B cell (primary cell): ENCODE measurements at regions not wholly inside any gene's neighbourhood (a gene's known extent, or its start where the extent isn't known, plus 50 kb on each side); places are given as distances from the start of the nearest gene placed in this dataset.

Experiments used
- ATAC-seq: fragments of 200-7000 bp; cut with Tn5 transposase; one replicate; pipeline ENCODE4 v1.10.0; 2021; ENCODE audit warnings: low read depth, mild to moderate bottlenecking, moderate number of reproducible peaks, moderate library complexity
- CTCF ChIA-PET: fragments of 350-600 bp; sonication (Branson Sonifier 250); formaldehyde crosslinking; loops from one replicate; lab custom pipeline; 2021; ENCODE audit warnings: antibody characterized with exemption, inconsistent platforms; lab: Charles Lee
- POLR2A ChIA-PET: fragments of 350-600 bp; sonication (Branson Sonifier 250); formaldehyde crosslinking; loops from one replicate; lab custom pipeline; 2021; ENCODE audit warnings: antibody characterized with exemption; lab: Charles Lee
- DNase-seq: peaks from one replicate; pipeline ENCODE4 v3.0.0; 2013
- H2AFZ ChIP-seq: 2 replicates; pipeline ENCODE4 v1.6.1; 2012; ENCODE audit warnings: mild to moderate bottlenecking, low read depth, low read length; ENCODE audit not compliant: insufficient read depth, poor library complexity, severe bottlenecking
- H3K27ac ChIP-seq, 2 donors: 1 replicate in 1 of 2; 2 replicates in 1 of 2; pipeline ENCODE4 v1.5.1; 2012 to 2013; ENCODE audit warnings: low read length in 2 of 2, mild to moderate bottlenecking in 2 of 2, moderate library complexity in 1 of 2
- H3K27me3 ChIP-seq, 4 experiments: fragments of 200-600 bp in 1 of 4; sonication (generic) in 1 of 4; replicated peaks in 1 of 4; 1 replicate in 2 of 4; 2 replicates in 2 of 4; pipeline versions ENCODE4 v1.6.1 to v1.7.0; 2013 to 2016; ENCODE audit warnings: low read length in 3 of 4, mild to moderate bottlenecking in 2 of 4, mixed read lengths in 1 of 4, moderate library complexity in 1 of 4; ENCODE audit not compliant: insufficient read depth in 4 of 4, control insufficient read depth in 3 of 4; ENCODE audit errors: control extremely low read depth in 1 of 4
- H3K36me3 ChIP-seq, 2 experiments: replicated peaks in 1 of 2; 1 replicate in 1 of 2; 2 replicates in 1 of 2; pipeline versions ENCODE4 v1.6.1 to v1.7.1; 2013; ENCODE audit warnings: low read length in 1 of 2; ENCODE audit not compliant: insufficient read depth in 2 of 2, control insufficient read depth in 1 of 2; ENCODE audit errors: control extremely low read depth in 1 of 2, extremely low read depth in 1 of 2
- H3K4me1 ChIP-seq, 2 donors: fragments of 200-600 bp in 1 of 2; sonication (generic) in 1 of 2; 1 replicate in 1 of 2; 2 replicates in 1 of 2; pipeline versions ENCODE4 v1.5.1 to v1.6.1; 2013 to 2017; ENCODE audit warnings: low read length in 2 of 2; ENCODE audit not compliant: control insufficient read depth in 2 of 2, insufficient read depth in 2 of 2
- H3K4me2 ChIP-seq: replicated peaks from 2 replicates; pipeline ENCODE3; 2012; ENCODE audit warnings: mild to moderate bottlenecking, low read depth, low read length; ENCODE audit not compliant: poor library complexity, severe bottlenecking
- H3K4me3 ChIP-seq, 5 experiments: fragments of 200-600 bp in 1 of 5; sonication (generic) in 1 of 5; 1 replicate in 3 of 5; 2 replicates in 2 of 5; pipeline versions ENCODE4 v1.5.1 to v1.7.0; 2011 to 2016; ENCODE audit warnings: low read length in 4 of 5, mild to moderate bottlenecking in 4 of 5, low read depth in 2 of 5, control low read depth in 1 of 5, moderate library complexity in 1 of 5; ENCODE audit not compliant: insufficient read depth in 1 of 5; ENCODE audit errors: control extremely low read depth in 1 of 5, extremely low read depth in 1 of 5
- H3K79me2 ChIP-seq: fragments of 200-600 bp; sonication (generic); one replicate; pipeline ENCODE4 v1.6.0; 2016; ENCODE audit warnings: low read length; ENCODE audit not compliant: control insufficient read depth, insufficient read depth
- H3K9ac ChIP-seq: fragments of 200-600 bp; sonication (generic); 2 replicates; pipeline ENCODE4 v1.6.1; 2017; ENCODE audit warnings: mild to moderate bottlenecking, low read length, moderate library complexity
- H3K9me3 ChIP-seq, 3 donors: one replicate each; pipeline versions ENCODE4 v1.6.1 to v1.7.1; 2013; ENCODE audit warnings: low read length in 2 of 3; ENCODE audit not compliant: control insufficient read depth in 2 of 3, insufficient read depth in 1 of 3; ENCODE audit errors: control extremely low read depth in 1 of 3
- H4K20me1 ChIP-seq: 2 replicates; pipeline ENCODE4 v1.6.0; 2012; ENCODE audit warnings: mild to moderate bottlenecking, low read length; ENCODE audit not compliant: insufficient read depth, control insufficient read depth, poor library complexity, severe bottlenecking
- H3K27ac Mint-ChIP-seq: one replicate; pipeline ENCODE4 v1.8.0; 2021; ENCODE audit warnings: mixed read lengths
- H3K27me3 Mint-ChIP-seq: one replicate; pipeline ENCODE4 v1.8.0; 2021; ENCODE audit warnings: mixed read lengths
- H3K4me1 Mint-ChIP-seq: one replicate; pipeline ENCODE4 v1.8.0; 2021; ENCODE audit warnings: mixed read lengths
- H3K4me3 Mint-ChIP-seq: one replicate; pipeline ENCODE4 v1.8.0; 2021; ENCODE audit warnings: mixed read lengths
- H3K9me3 Mint-ChIP-seq: one replicate; pipeline ENCODE4 v1.8.0; 2022; ENCODE audit warnings: mixed read lengths; ENCODE audit not compliant: insufficient read depth
- EZH2 ChIP-seq: IDR thresholded peaks from 2 replicates; pipeline ENCODE4 v1.6.1; 2012; ENCODE audit warnings: borderline replicate concordance, low read depth, mild to moderate bottlenecking, moderate library complexity, low read length; ENCODE audit not compliant: insufficient read depth, poor library complexity, severe bottlenecking
- whole genome bisulfite sequencing: methylation state at CpG from one replicate; pipeline ENCODE4 v1.1.5; 2013; ENCODE audit warnings: missing lambda C conversion rate; ENCODE audit not compliant: insufficient coverage; 5-methylcytosine and 5-hydroxymethylcytosine counted together
- intact Hi-C: fragments of 100-400 bp; cut with micrococcal nuclease; formaldehyde crosslinking; loops from one replicate; pipeline ENCODE4 v1.10.0; 2022
- TF ChIP-seq, protein P1 (sequence below): fragments of 200-600 bp; IDR thresholded peaks from one replicate; pipeline ENCODE4 v1.8.0; 2022; ENCODE audit warnings: antibody characterized with exemption, mild to moderate bottlenecking

DNA sequence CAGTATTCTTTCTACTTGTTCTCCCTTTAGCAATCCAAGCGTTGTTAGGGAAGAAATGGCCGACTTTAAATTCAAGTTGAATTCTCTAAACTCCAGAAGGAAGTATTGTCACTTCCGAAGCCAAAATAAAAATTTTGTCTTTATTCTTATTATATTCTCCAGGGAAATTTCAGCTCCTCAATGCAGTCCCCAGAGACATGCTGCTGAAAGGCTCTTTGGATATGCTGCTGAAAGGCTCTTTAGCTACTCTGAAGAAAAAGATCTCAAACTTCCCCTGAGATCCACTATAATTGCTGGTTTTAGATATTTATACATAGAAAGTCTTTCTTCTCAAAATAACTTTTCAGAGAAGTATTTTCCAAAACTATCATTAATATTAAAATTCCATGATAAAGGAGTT is 92.3 kb upstream of the PARP8 start:
- intact Hi-C loops, result no loop called here
- Histone ChIP-seq H3K9me3 (no peaks in the 10 kb centered on the region), H3K27ac (no peak overlapping the region), H3K9ac (peak overlapping the region; percentile 48), H2AFZ (peak overlapping the region; percentile 55), H3K36me3 (no peaks in the 10 kb centered on the region), H3K4me2 (peak overlapping the region; percentile 53), H3K4me1 (no peaks in the 10 kb centered on the region), H4K20me1 (no peaks in the 10 kb centered on the region), H3K79me2 (no peaks in the 10 kb centered on the region), H3K4me3 (peak overlapping the region in 2 of 5 experiments; percentile 2 to 49), H3K27me3 (no peaks in the 10 kb centered on the region)
- Mint-ChIP-seq H3K27me3 (no peaks in the 10 kb centered on the region), H3K4me3 (no peak overlapping the region), H3K27ac (no peak overlapping the region), H3K4me1 (peaks cover 4% of the 10 kb centered on the region), H3K9me3 (peaks cover 3% of the 10 kb centered on the region)
- DNase-seq (no peak), ATAC-seq (no peak)
- POLR2A ChIA-PET, result no interaction called here
- no CpG with 5 or more reads among the region's 3 CpGs for WGBS
- CTCF ChIA-PET, result no interaction called here
- TF ChIP-seq EZH2, result no peak
- TF ChIP-seq, protein P1, sequence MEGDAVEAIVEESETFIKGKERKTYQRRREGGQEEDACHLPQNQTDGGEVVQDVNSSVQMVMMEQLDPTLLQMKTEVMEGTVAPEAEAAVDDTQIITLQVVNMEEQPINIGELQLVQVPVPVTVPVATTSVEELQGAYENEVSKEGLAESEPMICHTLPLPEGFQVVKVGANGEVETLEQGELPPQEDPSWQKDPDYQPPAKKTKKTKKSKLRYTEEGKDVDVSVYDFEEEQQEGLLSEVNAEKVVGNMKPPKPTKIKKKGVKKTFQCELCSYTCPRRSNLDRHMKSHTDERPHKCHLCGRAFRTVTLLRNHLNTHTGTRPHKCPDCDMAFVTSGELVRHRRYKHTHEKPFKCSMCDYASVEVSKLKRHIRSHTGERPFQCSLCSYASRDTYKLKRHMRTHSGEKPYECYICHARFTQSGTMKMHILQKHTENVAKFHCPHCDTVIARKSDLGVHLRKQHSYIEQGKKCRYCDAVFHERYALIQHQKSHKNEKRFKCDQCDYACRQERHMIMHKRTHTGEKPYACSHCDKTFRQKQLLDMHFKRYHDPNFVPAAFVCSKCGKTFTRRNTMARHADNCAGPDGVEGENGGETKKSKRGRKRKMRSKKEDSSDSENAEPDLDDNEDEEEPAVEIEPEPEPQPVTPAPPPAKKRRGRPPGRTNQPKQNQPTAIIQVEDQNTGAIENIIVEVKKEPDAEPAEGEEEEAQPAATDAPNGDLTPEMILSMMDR, result no peak

DNA sequence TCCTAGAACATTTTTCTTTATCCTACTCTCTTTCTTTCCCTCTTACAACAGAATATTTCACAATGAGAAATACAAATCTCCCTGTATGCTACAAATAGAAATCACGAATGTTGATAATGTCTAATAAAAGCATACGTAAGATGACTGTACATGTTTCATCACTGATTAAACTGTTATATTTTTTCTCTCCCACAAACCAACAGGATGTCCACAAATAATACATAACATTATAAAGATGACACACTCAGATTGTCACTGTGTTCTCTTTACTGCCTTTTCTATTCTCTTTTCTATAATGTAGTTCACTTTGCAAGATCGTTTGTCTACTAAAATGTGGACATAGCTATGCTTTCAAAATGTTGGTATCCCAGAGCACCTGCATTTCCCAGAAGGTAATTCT is 90.7 kb upstream of the PARP8 start:
- no peak overlapping the region for H3K4me3 ChIP-seq
- no peaks in the 10 kb centered on the region for H3K36me3 ChIP-seq
- H3K9me3 Mint-ChIP-seq, result no peaks in the 10 kb centered on the region
- H3K4me1 ChIP-seq, result no peaks in the 10 kb centered on the region
- H3K4me1 Mint-ChIP-seq, result peaks cover 4% of the 10 kb centered on the region
- H3K79me2 ChIP-seq, result no peaks in the 10 kb centered on the region
- no peak overlapping the region for H3K9ac ChIP-seq
- no peak overlapping the region for H3K27ac Mint-ChIP-seq
- H2AFZ ChIP-seq, result no peak overlapping the region
- H3K4me3 Mint-ChIP-seq, result no peak overlapping the region
- POLR2A ChIA-PET, result no interaction called here
- H3K9me3 ChIP-seq, result no peaks in the 10 kb centered on the region
- ATAC-seq (no peak), DNase-seq (no peak)
- TF ChIP-seq, protein P1, result no peak
- TF ChIP-seq EZH2, result no peak
- no peaks in the 10 kb centered on the region for H3K27me3 ChIP-seq
- no CpG with 5 or more reads among the region's 3 CpGs for WGBS
- no peak overlapping the region for H3K27ac ChIP-seq
- CTCF ChIA-PET, result no interaction called here
- no peaks in the 10 kb centered on the region for H3K27me3 Mint-ChIP-seq
- intact Hi-C loops, result no loop called here
- no peak overlapping the region for H3K4me2 ChIP-seq
- no peaks in the 10 kb centered on the region for H4K20me1 ChIP-seq
